Hematopoietic multipotent progenitor cell treated with erythropoietin and hydrocortisone succinate and interleukin-3 and kit ligand, for 17 days (in vitro differentiated cells): ENCODE measurements at regions not wholly inside any gene's neighbourhood (a gene's known extent, or its start where the extent isn't known, plus 50 kb on each side); places are given as distances from the start of the nearest gene placed in this dataset.
"Not testable (repeated sequence)": the region's sequence is repeated elsewhere in the genome, so short reads cannot be mapped to it uniquely, and the experiment has no call there.

Experiments
- DNase-seq: peaks from one replicate; pipeline ENCODE4 v3.0.0-alpha.2; 2015; ENCODE audit warnings: low spot score

GRCh38 chr1:173300061-173301044, 93.2 kb upstream of the TNFSF4 start:
- no peak for DNase-seq

- DNase-seq: no peak
Measured at GRCh38 chr1:173301507-173301906, 94.4 kb upstream of the TNFSF4 start.

- no peak for DNase-seq
Measured at GRCh38 chr1:173302366-173302765, 95.2 kb upstream of the TNFSF4 start.

GRCh38 chr1:173302890-173303829, 96.0 kb upstream of the TNFSF4 start:
- DNase-seq: no peak

GRCh38 chr1:173303984-173304383, 96.9 kb upstream of the TNFSF4 start:
- no peak for DNase-seq

- no peak for DNase-seq
Measured at GRCh38 chr1:173304529-173305227, 97.5 kb upstream of the TNFSF4 start.

- DNase-seq: no peak
Measured at GRCh38 chr1:173307845-173308244, 100.7 kb upstream of the TNFSF4 start.

GRCh38 chr1:173314656-173315055, 107.5 kb upstream of the TNFSF4 start:
- DNase-seq: no peak

- DNase-seq: no peak
Measured at GRCh38 chr1:173315296-173315695, 108.2 kb upstream of the TNFSF4 start.

GRCh38 chr1:173318788-173319187, 111.7 kb upstream of the TNFSF4 start:
- DNase-seq: no peak

GRCh38 chr1:173324352-173324751, 117.2 kb upstream of the TNFSF4 start:
- DNase-seq: not testable (repeated sequence)

GRCh38 chr1:173327987-173328386, 120.9 kb upstream of the TNFSF4 start:
- DNase-seq: not testable (repeated sequence)

- no peak for DNase-seq
Measured at GRCh38 chr1:173328961-173329360, 121.8 kb upstream of the TNFSF4 start.

GRCh38 chr1:173329726-173330125, 122.6 kb upstream of the TNFSF4 start:
- DNase-seq: no peak

- DNase-seq: no peak
Measured at GRCh38 chr1:173330149-173330951, 123.2 kb upstream of the TNFSF4 start.

GRCh38 chr1:173330952-173331548, 123.9 kb upstream of the TNFSF4 start:
- DNase-seq: not testable (repeated sequence)

GRCh38 chr1:173332026-173332425, 124.9 kb upstream of the TNFSF4 start:
- no peak for DNase-seq

GRCh38 chr1:173333581-173333980, 126.5 kb upstream of the TNFSF4 start:
- no peak for DNase-seq

GRCh38 chr1:173337126-173337525, 130.0 kb upstream of the TNFSF4 start:
- no peak for DNase-seq

- no peak for DNase-seq
Measured at GRCh38 chr1:173341307-173341706, 134.2 kb upstream of the TNFSF4 start.

GRCh38 chr1:173341971-173342370, 134.8 kb upstream of the TNFSF4 start:
- DNase-seq: no peak
